ENCODE measurements at regions not wholly inside any gene's neighbourhood (a gene's known extent, or its start where the extent isn't known, plus 50 kb on each side); places are given as distances from the start of the nearest gene placed in this dataset.
"Not testable (repeated sequence)": the region's sequence is repeated elsewhere in the genome, so short reads cannot be mapped to it uniquely, and the experiment has no call there.

DNA sequence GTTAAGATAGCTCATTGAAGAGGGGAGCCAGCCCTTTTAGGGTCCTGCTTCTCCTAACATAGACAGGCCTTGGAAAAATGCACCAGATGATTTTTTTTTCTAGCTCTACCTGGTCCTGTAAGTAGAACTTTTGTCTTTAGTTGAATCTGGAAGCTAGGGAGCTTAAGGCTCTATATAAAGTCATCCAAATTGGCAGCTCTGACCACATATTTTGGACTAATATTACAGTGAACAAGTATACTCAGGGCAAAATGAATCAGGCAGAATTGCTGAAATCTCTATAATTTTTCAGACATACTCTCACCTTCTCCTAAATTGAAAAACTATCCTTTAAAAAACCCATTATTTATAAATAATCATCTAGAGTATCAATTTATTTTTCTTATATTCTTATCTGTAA, 375.6 kb downstream of the OSTF1 start:
- DNase-seq: no peak

DNA sequence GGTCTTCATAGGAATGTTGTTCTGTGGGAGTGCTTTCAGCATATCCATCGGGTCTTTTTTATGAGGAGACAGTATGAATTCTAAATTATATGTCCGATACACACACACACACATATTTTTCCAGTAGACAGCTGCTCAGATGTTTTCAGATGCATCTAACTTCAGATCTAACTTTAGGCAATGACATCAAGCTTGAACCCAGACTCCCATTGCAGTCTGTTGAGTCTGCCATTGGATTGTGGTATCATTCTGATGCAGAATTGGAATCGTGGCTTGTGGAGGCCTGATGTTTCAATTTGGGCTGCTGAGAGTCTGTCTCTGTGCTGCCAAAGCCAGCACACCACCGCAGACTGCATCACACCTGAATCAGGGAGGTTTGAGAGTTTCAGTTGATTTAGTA, 376.4 kb downstream of the OSTF1 start:
- DNase-seq: no peak

DNA sequence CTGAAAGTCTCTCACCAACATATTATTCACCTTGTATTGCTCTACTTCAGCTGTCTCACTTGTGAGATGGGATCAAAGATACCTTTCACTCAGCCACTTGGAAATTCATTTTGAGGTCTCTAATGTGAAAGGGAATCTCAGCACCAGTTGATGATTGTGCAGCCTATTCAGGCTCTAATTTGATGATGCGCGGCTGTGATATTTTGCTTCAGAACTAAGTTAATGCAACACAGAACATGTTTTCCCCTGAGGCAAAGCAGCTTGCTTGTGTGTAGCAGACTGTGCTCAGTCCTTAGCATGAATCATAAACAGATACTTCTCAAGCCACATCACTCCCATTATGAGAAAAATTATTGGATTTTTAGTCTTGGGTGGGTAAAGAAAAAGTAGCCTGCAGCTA, 378.8 kb downstream of the OSTF1 start:
- DNase-seq: no peak

DNA sequence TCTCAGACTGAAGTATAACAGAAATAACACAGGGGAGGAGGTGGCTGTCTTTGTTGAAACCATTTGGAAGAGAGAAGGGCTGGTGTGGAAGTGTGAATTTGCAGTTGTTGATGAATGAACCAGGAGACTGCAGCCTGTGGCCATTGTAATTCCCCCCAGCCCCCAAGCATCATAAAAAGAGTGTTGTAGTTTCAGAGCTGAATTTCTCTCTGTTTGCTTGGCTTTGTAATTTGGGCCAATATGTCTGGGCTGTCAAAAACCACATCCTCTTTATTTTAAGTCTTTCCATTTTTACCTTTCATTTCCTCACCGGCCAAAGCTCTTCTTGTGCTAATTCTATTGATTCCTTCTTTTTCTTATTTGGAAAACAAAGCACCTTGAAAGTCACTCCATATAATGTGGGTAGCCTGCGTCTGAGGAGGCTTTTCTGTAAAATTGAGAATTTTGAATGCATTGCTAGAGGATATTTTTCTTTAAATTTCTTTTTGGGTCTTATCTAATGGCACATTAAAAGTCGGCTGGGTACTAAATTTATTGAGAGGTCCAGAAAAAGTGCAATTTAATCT, 383.3 kb downstream of the OSTF1 start:
- no peak for DNase-seq

DNA sequence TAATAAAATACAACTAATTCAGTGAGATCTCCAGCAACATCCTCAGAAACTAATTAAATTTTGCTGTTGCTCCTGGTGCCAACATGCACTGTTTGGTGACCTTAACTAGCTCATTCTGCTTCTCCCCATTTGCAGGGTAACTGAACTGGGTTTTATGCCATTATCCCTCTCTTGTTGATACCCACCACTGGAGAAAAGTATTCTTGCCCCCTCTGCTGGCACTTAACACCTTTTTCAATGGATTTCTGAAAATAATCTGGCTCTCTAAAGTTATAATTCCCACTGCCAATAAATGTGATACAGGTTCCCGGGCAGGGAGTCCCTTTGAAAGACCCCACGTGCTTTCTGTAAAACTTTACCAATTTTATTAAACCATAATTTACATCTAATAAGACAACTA, 394.3 kb downstream of the OSTF1 start:
- DNase-seq: no peak

DNA sequence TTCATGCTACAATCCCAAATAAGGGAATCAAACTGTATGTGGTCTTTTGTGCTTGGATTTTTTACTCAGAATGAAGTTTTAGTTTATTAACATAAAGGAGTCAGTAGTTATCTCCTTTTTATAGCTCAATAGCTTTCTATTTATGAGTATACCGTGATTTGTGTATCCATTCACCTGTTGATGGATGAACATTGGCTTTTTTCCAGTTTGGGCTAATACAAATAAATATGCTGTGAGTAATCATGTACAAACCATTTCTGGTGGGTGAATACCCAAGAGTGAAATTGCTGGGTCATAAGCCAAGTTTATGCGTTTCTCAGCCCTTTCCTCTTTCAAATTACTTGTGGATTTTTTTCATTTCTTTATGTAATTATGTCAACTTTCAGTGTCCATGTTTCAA, 395.3 kb downstream of the OSTF1 start:
- DNase-seq: no peak

DNA sequence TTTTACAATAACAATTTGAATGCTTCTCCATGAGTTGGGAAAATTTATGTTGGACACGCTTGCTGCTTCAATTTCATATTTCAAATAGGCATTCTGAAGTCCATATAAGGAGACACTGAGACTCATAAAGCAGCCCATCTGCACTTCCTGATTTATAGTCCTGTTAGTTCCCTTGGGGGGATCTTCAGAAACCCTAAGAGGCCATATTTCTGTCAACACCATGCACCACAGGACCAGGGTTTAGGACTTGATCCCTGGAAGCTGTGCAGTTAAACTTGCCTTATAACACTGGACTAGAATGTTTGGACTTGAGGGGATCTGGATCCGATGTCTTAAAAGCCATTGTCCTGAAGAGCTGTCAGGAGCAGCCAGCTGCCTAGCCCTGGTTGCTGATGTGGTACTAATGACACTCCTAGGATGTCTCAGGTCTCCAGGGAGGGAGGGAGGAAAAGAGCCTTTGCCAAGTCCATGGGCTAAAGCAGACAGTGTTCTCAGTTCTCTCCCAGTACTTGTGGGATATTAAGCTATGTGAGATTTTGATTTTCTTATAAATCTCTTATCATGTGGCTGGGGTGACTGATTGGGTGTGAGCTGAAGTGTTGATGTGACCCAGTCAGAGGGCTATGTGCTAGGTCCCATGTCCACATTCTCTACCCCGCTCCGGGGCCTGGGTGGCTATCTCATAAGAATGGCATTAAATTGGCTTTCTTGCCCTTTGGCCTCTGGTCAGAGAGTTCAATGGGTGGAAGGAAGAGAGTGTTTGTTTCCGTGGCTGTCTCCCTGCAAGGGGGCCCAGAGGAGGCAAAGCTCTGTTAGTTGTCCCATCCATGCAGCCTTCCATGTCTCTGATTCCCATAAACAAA, 399.8 kb downstream of the OSTF1 start:
- DNase-seq: no peak

DNA sequence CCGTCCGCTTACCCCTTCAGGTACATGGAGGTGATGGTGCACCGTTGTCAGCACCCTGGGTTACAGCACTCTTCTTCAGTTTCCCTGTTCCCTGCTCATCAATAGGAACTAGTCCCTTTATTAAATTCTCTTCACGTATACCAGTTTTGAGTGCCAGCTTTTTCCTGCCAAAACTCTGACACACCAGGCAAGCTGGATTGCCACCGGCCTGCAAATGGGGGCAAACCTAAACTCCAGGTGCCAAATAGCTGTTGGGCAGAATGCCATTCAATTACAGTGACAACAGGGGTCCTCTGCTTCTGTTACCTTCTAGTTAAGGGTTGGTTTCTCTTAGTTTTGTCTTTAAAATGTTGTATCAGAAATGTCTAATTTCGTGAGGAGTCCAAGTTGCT, 400.4 kb downstream of the OSTF1 start:
- no peak for DNase-seq

DNA sequence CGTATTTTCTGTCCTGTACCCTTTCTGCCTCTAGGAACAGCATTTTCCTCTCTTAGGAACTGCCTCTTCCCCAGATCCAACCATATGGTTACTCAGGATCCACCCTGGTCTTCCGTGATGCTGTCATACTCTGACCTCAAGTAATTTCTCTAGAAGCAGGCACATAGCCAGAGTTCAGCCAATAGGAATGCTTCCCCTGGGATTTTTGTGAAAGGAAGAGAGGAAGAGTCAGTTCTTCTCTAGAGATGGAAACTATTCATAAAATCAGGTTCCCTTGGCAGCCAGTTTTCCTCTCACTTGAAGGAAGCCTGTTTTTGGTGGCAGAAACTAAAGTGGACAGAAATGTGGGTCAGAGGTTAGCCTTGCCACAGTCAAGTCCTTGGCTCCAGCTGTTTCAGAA, 400.1 kb upstream of the PCSK5 start:
- no peak for DNase-seq

DNA sequence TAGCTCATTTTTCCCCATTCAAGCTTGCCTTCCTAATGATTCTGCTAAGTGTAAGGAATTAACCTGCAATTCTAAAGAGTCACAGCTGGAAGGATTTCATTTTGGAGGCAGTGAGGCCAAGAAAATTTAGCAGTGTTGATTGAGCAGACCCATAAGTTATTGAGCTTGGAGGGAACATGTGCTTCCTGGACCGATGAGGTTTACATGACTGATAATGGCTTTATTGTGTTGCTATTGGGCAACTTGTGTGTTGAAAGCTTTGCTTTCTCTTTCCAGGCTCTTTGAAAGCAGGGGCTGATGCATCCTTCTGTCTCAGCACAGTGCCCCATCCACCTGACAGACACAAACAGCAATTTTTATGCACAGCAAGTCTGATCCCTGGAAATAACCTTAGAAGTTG, 398.9 kb upstream of the PCSK5 start:
- DNase-seq: no peak

DNA sequence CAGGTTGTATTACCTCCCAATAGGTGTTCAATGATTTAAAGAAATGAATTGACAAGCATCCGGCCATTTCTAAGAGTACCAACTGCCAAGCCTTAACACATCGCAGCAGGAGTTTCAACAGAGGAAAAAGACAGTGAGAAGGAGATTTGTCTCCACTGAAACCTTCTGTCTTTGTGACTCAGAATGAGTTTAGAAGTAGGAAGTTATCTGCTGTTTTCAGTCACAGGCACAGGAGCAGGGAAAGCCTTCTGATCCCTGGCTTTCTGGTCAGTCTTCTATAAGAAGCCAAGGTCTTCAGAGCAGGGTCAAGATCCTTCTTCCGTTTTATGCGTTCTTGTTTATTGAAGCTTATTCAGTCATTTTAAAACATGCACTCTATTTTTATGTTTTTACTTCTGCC, 390.7 kb upstream of the PCSK5 start:
- DNase-seq: no peak

DNA sequence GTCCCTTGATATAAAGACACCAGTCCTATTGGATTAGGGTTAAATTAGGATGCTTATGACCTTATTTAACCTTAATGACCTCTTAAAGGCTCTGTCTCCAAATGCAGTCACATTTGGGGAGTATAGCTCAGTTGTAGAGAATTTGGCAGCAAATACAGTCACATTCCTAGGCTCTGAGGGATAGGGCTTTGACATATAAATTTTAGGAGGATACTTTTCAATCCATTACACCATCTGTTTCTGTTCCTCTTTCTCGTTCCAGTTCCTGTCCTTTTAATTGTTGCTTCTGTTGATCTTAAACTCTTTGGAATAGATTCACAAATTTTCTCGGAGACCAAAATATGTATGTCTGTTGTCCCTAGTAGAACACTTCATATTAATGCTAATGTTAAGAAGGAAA, 390.0 kb upstream of the PCSK5 start:
- DNase-seq: no peak

DNA sequence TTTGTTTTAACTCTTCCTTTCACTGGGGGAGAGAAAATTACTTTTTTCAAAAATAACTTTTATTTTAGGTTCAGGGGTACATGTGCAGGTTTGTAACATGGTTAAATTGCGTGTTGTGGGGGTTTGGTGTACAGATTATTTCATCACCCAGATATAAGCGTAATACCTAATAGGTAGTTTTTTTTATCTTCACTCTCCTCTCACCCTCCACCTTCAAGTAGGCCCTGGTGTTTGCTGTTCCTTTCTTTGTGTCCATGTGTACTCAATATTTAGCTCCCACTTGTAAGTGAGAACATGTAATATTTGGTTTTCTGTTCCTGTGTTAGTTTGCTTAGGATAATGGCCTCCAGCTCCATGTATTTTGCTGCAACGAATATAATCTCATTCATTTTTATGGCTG, 389.5 kb upstream of the PCSK5 start:
- not testable (repeated sequence) for DNase-seq

DNA sequence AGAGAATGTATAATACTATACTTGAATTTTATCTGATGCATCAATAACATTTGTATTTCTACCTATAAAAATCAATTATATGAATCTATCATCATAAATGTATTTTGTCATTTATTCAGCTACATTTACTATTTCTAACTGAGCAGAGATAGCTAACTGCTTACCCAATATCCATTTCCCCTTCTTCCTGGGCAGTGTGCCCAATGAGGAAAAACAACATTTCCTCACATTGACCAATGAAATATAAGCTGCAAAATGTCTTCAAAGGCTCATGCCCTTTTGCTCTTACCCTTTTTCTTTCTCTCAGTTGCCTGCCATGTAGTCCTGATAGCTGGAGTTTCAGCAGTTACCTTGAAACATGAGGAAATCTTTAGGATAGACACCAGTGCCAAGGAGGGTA, 385.8 kb upstream of the PCSK5 start:
- no peak for DNase-seq

DNA sequence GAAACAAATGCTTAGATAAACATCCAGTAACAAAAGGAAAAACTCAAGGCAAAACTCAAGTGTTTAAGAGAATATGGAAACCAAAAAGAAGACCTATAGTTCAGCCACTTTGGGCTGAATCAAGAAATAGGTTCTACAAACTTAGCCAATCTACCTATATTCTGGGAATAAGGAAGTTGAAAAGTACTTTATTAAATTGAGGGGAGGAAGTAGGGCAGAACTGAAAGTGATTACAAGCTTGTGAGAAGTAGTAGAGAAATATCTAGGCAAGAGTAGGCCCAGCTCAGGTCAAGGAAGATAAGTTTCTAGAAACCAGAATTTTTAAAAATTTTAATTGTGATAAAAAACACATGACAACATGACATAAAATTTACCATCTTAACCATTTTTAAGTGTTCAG, 384.8 kb upstream of the PCSK5 start:
- no peak for DNase-seq

DNA sequence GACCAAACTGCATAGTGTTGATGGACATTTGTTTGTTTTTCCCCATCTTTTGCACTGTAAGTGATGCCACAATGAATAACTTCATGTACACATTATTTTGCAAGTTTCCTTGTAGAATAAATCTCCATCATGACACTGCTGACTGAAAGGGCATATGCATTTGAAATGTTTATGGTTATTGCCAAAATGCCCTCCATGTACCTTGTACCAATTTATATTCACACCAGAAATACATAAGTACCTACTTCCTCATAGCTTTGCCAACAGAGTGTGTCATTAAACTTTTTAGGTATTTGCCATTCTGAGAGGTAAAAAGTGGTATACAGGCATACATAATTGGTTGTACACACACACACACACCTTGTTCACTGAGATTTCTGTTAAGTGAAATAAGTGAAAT, 361.0 kb upstream of the PCSK5 start:
- no peak for DNase-seq

DNA sequence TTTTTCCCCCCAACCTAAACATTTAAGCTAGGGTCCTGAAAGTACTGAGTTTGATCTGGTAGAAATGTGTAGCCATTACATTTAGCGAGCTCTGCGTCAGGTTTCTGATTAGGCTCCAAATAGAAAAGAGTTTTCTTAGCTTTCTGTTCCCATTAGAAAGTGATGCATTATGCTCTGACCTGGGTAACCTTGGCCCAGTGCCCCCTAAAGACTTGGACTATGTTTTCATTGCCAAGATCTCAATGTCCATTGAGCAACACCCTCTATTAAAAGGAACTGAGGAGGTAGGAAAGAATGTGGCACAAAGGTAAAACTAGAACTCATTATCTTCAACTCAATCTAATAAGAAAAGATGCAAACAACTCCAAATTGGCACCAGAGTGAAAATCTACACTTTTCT, 358.9 kb upstream of the PCSK5 start:
- no peak for DNase-seq

DNA sequence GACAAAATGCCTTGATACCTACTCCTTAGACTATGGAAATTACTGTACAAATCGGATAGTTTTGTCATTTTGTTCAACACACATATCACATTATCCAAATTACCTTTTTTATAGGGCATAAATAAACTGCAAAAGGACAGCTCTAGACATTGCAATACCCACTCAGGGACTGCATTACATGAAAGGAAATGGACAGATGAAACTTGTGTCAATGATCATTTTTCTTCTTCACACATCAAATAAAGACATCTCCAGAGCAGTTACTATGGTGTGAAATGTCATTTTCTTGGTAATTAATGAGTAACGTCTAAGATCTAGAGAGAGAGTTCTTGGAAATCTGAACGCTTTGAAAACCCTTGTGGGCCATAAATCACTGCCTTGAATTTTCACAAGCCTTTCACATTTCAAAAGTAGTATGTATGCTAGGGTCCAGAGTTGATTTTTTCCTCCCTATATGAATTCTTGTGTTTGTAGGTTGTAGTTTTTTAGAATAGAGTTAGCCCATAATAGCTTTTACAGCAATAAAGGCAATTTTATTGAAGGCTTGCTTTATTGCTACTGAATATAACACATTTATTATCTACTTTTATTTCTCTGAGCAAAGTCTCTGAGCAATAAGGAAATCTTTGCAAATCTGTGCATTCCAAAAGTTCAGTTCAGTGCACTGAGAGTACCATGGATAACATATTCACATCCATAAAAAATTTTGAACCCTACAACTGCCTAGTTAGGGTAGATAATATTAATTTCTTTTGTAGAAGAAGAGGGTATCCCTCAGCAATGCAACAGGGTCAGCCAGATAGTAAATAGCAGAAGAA, 358.0 kb upstream of the PCSK5 start:
- no peak for DNase-seq

DNA sequence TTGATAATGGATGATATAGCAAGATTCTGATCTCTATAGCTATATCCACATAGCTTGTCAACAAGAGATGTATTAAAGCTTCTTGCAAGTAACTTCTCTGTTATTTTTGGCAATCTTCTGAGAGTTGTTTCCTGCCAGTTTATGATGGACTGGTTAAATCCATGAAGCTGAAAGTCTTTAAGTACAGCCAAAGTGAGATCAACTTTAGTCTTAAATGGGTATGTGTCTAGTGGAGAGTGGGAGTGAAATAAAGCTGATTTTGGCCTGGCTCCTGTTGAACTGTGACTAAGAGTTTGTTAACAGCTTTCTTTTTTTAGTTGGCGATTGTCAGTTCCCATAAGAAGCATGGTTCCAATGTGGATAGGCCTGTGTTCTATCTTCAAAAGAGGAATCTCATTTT, 350.9 kb upstream of the PCSK5 start:
- DNase-seq: no peak

DNA sequence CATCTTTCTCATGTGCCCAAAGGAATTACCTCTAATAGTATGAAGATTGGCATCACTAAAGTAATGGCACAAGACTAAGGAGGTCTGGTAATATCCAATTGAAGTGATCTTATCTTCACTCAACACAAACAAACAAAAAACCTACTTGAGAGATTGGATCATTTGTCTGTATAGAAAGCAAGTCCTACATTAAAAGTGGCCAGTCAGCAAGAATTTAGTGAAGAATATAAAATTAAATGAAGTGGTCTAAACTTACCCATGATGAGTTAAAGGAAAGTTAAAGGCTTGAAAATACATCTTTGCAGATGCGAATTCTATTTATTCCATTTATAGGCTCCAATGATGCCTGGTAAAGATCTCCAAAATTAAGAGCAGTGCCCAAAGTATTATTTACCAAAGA, 350.3 kb upstream of the PCSK5 start:
- no peak for DNase-seq

DNA sequence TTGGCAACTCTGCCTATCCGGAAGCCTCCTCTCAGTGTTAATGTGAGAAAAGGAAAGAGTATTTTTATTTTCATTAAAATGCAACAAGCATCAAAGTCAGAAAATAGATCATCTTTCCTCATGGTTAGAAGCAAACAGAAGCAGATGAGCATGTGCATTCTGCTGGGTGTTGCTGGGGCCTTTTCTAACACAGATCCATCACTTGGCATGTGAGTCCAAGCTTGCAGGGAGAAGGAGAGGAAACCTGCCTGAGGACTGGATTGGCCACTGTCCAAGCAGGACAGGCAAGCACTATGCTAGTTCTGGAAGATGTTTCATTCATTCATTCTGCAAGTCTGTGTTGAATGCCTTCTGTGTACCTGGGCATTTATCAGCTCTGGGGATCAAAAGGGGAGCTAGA, 348.7 kb upstream of the PCSK5 start:
- DNase-seq: no peak

DNA sequence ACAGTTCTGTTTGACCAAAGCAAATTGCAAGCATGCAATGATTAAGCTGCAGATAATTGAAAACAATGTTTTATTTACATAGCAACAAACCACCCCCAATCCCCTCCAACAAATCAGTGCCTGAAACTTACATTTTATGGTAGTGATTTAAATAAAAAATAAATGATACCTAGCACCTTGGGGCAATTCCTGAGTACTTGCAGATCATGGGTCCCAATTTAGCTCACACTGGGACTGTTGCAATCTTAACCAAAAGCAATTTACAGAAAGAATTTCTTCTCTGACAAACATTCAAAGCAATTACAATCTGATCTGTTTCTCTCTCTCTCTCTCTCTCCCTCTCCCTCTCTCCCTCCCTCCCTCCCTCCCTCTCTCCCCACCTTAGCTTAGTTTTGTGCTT, 345.7 kb upstream of the PCSK5 start:
- DNase-seq: no peak

DNA sequence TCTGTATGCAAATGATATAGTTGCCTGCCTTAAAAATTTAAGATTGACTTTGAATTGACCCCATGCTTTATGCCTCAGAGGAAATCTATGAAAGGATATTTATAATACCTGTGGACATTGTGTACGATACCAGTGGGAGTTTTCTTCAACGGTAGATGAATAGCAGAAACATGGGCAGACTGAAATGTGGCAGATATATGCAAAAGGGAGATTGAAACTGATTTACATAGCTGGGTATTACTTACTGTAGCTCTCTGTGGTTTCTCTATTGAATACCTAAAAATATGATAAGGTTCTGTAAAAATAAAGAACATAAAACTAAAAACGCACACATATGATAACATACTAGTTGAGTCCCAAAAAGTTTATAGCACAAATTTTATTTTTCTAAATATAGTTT, 345.2 kb upstream of the PCSK5 start:
- DNase-seq: no peak

DNA sequence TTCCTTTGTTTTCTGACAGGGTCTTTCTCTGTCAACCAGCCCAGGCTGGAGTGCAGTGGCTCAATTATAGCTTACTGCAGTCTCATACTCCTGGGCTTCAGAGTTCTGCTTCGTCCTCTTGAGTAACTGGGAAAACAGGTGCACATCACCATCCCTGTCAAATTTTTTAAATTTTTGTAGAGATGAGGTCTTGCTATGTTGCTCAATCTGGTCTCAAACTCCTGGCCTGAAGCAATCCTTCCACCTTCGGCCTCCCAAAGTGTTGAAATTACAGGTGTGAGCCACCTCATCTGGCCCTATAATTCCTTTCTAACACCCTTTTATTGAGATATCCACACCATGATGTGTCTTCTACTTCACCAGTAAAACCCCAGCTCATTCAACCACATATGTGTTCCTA, 341.6 kb upstream of the PCSK5 start:
- DNase-seq: no peak

Data from T-helper 9 cell (primary cell).